ENCODE measurements at regions not wholly inside any gene's neighbourhood (a gene's known extent, or its start where the extent isn't known, plus 50 kb on each side); places are given as distances from the start of the nearest gene placed in this dataset.

DNA sequence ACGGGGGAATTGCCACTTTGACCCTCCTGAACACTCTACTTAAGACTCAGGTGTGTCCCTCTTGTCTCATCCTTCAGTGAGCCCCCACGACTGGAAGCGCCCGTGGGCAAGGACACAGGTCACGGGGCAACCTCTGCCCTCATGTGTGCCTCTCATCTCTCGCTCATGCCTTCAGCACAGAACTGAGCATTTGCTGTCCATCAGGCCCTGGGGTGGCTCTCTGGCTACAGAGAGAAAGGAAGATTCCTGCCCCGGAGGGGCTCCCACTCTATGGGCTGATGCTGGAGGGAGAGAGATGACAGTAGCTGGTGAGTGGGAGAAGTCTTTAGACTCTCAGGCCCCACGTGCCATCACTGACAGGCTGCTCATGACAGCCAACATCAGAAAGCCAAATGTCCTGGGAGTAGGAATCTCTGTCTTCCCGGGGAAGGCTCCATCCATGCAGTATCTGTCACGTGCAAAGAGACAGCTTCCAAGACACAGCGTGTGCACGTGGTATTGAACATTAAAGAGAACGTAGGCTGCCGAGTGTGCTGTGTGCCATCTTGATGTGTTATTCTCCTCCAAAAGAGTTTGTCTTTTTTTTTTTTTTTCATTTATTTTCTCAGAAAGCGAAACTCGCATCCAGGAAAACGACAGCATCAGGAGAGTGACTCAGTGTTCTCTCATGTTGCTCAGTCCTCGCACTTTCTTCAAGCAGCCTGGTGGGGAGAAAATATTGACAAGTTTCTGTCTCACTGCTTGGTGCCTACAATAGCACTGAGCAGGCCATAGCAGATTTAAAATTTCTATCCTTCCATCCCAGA is 190.5 kb downstream of the GAS1 start:
- TF ChIP-seq, protein P1, sequence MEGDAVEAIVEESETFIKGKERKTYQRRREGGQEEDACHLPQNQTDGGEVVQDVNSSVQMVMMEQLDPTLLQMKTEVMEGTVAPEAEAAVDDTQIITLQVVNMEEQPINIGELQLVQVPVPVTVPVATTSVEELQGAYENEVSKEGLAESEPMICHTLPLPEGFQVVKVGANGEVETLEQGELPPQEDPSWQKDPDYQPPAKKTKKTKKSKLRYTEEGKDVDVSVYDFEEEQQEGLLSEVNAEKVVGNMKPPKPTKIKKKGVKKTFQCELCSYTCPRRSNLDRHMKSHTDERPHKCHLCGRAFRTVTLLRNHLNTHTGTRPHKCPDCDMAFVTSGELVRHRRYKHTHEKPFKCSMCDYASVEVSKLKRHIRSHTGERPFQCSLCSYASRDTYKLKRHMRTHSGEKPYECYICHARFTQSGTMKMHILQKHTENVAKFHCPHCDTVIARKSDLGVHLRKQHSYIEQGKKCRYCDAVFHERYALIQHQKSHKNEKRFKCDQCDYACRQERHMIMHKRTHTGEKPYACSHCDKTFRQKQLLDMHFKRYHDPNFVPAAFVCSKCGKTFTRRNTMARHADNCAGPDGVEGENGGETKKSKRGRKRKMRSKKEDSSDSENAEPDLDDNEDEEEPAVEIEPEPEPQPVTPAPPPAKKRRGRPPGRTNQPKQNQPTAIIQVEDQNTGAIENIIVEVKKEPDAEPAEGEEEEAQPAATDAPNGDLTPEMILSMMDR (IDR thresholded peaks at IDR 0.05; ENCODE audit: control insufficient read depth, insufficient read depth, low read depth, low read length, missing control alignments), result no peak
- no peak overlapping the region for H3K4me3 ChIP-seq (ENCODE audit: control insufficient read depth, low read depth, low read length)
- no peak for DNase-seq (ENCODE audit: low read depth)

DNA sequence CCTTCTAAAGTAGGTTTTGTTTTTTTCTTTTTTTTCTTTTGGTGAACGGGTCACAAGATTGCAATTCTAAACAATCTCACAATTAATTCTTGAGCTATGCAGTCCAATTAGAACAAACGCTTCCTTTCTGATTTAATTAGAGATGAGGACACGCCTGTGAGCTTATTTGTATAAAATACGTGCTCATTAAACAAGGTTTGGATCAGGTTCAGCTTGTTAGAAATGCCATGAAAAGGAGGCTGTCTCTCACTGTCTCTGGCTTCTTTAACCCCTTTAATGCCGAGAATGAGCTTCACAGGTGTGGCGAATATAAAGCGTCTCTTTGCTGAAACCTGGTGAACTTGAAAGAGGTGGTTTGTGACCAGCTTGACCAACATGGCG is 191.8 kb downstream of the GAS1 start:
- H3K4me3 ChIP-seq (ENCODE audit: control insufficient read depth, low read depth, low read length), result no peak overlapping the region
- TF ChIP-seq, protein P1 (IDR thresholded peaks at IDR 0.05; ENCODE audit: control insufficient read depth, insufficient read depth, low read depth, low read length, missing control alignments), result no peak
- no peak for DNase-seq (ENCODE audit: low read depth)

DNA sequence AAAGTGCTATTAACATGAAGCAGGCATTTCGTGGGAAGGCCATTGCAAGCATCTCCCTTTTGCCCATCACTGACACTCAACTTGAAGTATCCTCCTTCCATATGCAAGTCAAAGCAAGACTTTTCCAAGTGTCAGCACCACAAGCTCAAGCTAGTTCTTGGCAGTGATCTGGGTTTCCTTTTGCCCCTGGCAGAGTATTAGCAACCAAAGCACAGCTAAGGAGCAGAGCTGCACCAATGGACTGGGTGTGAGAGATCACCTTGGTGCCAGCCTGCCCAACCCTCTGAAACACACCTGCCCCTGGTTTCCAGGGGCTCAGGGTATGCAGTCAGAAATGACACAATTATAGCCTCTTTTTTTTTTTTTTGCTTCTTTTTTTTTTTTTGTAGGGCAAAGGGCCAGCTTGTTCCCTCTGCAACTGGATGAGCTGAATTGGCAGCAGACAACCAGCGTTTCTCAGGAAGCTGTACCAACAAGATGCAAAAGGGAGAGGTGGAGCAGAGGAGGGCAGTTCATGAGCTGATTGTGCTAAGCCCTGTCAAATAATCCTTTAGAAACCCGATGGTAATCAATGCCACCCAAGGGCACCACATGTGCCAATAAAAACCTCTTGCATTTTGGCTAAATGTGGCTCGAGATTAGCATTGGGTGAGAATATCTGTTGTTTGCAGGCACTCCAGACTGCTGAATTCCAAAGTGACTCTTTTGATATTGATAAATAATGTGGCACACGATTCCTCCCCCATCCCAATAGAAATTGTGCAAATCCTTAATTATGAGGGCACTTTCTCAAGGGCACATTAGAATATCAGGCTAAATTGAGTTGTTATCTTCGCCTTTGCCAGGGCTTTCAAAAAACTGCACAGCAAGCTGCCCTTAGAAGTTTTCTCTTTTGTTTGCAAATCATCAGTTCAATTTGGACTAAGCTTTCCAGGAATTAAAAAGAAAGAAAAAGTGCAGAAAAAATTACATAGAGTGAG is 192.4 kb downstream of the GAS1 start:
- TF ChIP-seq, protein P1 (IDR thresholded peaks at IDR 0.05; ENCODE audit: control insufficient read depth, insufficient read depth, low read depth, low read length, missing control alignments), result no peak
- no peak for DNase-seq (ENCODE audit: low read depth)
- no peak overlapping the region for H3K4me3 ChIP-seq (ENCODE audit: control insufficient read depth, low read depth, low read length)

DNA sequence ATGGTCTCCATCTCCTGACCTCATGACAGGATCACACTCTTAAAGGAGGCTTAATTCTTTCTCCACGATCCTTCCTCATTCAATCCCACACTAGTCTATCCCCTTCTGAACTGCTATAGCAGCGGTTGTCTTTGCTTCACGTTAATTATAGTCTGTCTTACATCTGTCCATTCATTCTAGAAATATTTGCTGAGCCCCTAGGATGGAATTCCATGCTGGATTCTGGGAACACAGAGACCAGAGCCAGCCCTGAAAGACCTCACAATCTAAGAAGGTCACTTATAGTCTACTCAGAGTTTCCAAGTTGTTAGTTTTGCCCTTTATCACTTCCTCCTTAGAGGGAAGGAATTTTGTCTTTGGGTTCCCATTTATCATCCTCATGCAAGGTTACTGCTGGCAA is 193.5 kb downstream of the GAS1 start:
- no peak for DNase-seq (ENCODE audit: low read depth)
- no peak overlapping the region for H3K4me3 ChIP-seq (ENCODE audit: control insufficient read depth, low read depth, low read length)
- TF ChIP-seq, protein P1 (IDR thresholded peaks at IDR 0.05; ENCODE audit: control insufficient read depth, insufficient read depth, low read depth, low read length, missing control alignments), result no peak

DNA sequence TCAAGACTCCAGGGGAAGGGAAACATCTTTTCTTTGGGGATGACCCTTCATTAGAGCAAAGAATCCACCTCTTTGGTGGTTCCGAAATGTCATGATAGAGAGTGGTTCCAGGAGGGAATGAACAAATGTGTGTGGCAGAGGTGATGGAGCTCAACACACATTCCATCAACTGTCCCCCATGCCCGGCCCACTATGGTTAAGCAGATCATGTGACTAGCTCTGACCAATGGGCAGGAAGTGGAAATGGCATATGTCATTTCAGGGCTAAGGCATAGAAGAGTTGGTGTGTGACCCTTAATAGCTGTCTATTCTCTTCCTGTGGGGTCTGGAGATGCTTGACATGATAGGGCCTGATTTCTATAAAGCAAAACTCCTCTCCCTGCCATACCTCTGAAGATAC is 194.6 kb downstream of the GAS1 start:
- no peak overlapping the region for H3K4me3 ChIP-seq (ENCODE audit: control insufficient read depth, low read depth, low read length)
- DNase-seq (ENCODE audit: low read depth), result no peak
- TF ChIP-seq, protein P1 (IDR thresholded peaks at IDR 0.05; ENCODE audit: control insufficient read depth, insufficient read depth, low read depth, low read length, missing control alignments), result no peak

DNA sequence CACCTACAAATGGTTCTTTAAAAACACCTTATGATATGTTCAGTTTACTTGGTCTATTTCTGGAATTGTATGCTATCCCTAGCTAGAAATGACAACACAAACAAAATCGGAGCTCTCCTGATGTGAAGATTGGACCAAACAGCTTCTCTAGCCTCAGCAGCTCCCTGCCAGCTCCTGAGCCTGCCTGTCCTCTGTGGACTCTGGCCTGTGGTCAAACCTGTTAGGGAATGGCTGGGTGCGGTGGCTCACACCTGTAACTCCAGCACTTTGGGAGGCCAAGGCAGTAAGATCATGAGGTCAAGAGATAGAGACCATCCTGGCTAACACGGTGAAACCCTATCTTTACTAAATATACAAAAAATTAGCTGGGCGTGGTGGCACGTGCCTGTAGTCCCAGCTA is 195.3 kb downstream of the GAS1 start:
- H3K4me3 ChIP-seq (ENCODE audit: control insufficient read depth, low read depth, low read length), result no peak overlapping the region
- TF ChIP-seq, protein P1 (IDR thresholded peaks at IDR 0.05; ENCODE audit: control insufficient read depth, insufficient read depth, low read depth, low read length, missing control alignments), result no peak

More for the DNA sequence above, 195.3 kb downstream of the GAS1 start:
- DNase-seq (ENCODE audit: low read depth), result no peak

All from AG09309 (cell line).